Astrocyte (in vitro differentiated cells and primary cell): ENCODE measurements at regions not wholly inside any gene's neighbourhood (a gene's known extent, or its start where the extent isn't known, plus 50 kb on each side); places are given as distances from the start of the nearest gene placed in this dataset.

Experiments
- DNase-seq: peaks from one replicate; pipeline ENCODE4 v3.0.0-alpha.2; 2010; ENCODE audit warnings: low read depth
- FAIRE-seq: peaks from 2 replicates; lab custom pipeline; 2011; peaks lifted over from hg19 to GRCh38; lab: Jason Lieb, UNC
- H2AFZ ChIP-seq: 2 replicates; pipeline ENCODE4 v1.6.0; 2012; ENCODE audit warnings: low read depth, low read length, inconsistent platforms
- H3K27ac ChIP-seq: 2 replicates; pipeline ENCODE4 v1.5.1; 2011; ENCODE audit warnings: low read depth, low read length, inconsistent platforms
- H3K27me3 ChIP-seq: 2 replicates; pipeline ENCODE4 v1.6.0; 2011; ENCODE audit warnings: low read length, inconsistent platforms; ENCODE audit not compliant: insufficient read depth
- H3K36me3 ChIP-seq: 2 replicates; pipeline ENCODE4 v1.5.1; 2011; ENCODE audit warnings: low read length, inconsistent platforms; ENCODE audit not compliant: insufficient read depth
- H3K4me1 ChIP-seq: 2 replicates; pipeline ENCODE4 v1.5.1; 2011; ENCODE audit warnings: low read length, inconsistent platforms; ENCODE audit not compliant: insufficient read depth
- H3K4me2 ChIP-seq: 2 replicates; pipeline ENCODE4 v1.6.0; 2012; ENCODE audit warnings: low read length, inconsistent platforms
- H3K4me3 ChIP-seq: 2 replicates; pipeline ENCODE4 v1.5.1; 2011; ENCODE audit warnings: low read depth, mild to moderate bottlenecking, low read length, inconsistent platforms; ENCODE audit not compliant: insufficient read depth
- H3K79me2 ChIP-seq: 2 replicates; pipeline ENCODE4 v1.6.0; 2012; ENCODE audit warnings: mild to moderate bottlenecking, low read length, inconsistent platforms; ENCODE audit not compliant: insufficient read depth
- H3K9ac ChIP-seq: 2 replicates; pipeline ENCODE4 v1.6.0; 2012; ENCODE audit warnings: mild to moderate bottlenecking, low read length, inconsistent platforms
- H3K9me3 ChIP-seq: 2 replicates; pipeline ENCODE4 v1.5.1; 2012; ENCODE audit warnings: low read depth, mild to moderate bottlenecking, low read length, inconsistent platforms; ENCODE audit not compliant: insufficient read depth
- H4K20me1 ChIP-seq: 2 replicates; pipeline ENCODE4 v1.6.0; 2012; ENCODE audit warnings: low read length, inconsistent platforms; ENCODE audit not compliant: insufficient read depth
- H3K27ac Mint-ChIP-seq: one replicate; pipeline ENCODE4 v1.8.0; 2021; ENCODE audit warnings: mild to moderate bottlenecking, mixed read lengths; ENCODE audit not compliant: unreplicated experiment
- H3K27me3 Mint-ChIP-seq: one replicate; pipeline ENCODE4 v1.8.0; 2021; ENCODE audit warnings: low read depth, mixed read lengths; ENCODE audit not compliant: unreplicated experiment
- H3K36me3 Mint-ChIP-seq: one replicate; pipeline ENCODE4 v1.8.0; 2021; ENCODE audit warnings: low read depth, mixed read lengths; ENCODE audit not compliant: unreplicated experiment
- H3K4me1 Mint-ChIP-seq: one replicate; pipeline ENCODE4 v1.8.0; 2021; ENCODE audit warnings: low read depth, mixed read lengths; ENCODE audit not compliant: unreplicated experiment
- H3K4me3 Mint-ChIP-seq: one replicate; pipeline ENCODE4 v1.8.0; 2021; ENCODE audit warnings: mild to moderate bottlenecking, moderate library complexity, mixed read lengths; ENCODE audit not compliant: unreplicated experiment
- H3K9me3 Mint-ChIP-seq: one replicate; pipeline ENCODE4 v1.8.0; 2021; ENCODE audit warnings: mild to moderate bottlenecking, mixed read lengths; ENCODE audit not compliant: unreplicated experiment
- CTCF ChIP-seq: IDR thresholded peaks from 2 replicates; pipeline ENCODE4 v1.5.1; 2011; ENCODE audit warnings: low read depth, mild to moderate bottlenecking, inconsistent platforms, low read length, moderate library complexity; ENCODE audit not compliant: insufficient read depth
- EZH2 ChIP-seq: IDR thresholded peaks from 2 replicates; pipeline ENCODE4 v1.6.1; 2012; ENCODE audit warnings: mild to moderate bottlenecking, low read length, inconsistent platforms; ENCODE audit not compliant: insufficient read depth

- Histone ChIP-seq H3K27ac (no peak overlapping the region), H4K20me1 (no peaks in the 10 kb centered on the region), H3K4me3 (no peak overlapping the region), H3K4me1 (no peaks in the 10 kb centered on the region), H3K36me3 (no peaks in the 10 kb centered on the region), H3K9me3 (no peaks in the 10 kb centered on the region), H3K4me2 (no peak overlapping the region), H3K79me2 (no peaks in the 10 kb centered on the region), H2AFZ (no peak overlapping the region), H3K27me3 (no peaks in the 10 kb centered on the region), H3K9ac (no peak overlapping the region)
- TF ChIP-seq EZH2 (no peak), CTCF (no peak)
- no peak for DNase-seq
- Mint-ChIP-seq H3K4me3 (no peak overlapping the region), H3K27ac (no peak overlapping the region), H3K27me3 (peaks cover 4% of the 10 kb centered on the region), H3K4me1 (no peaks in the 10 kb centered on the region), H3K9me3 (no peaks in the 10 kb centered on the region), H3K36me3 (no peaks in the 10 kb centered on the region)
- FAIRE-seq: no peak
Observed at GRCh38 chr16:80447241-80447640, 93.6 kb upstream of the DYNLRB2 start.

GRCh38 chr16:80442779-80443178 is 98.0 kb upstream of the DYNLRB2 start:
- Histone ChIP-seq H3K4me3 (no peak overlapping the region), H3K79me2 (no peaks in the 10 kb centered on the region), H3K9ac (no peak overlapping the region), H3K4me1 (no peaks in the 10 kb centered on the region), H4K20me1 (no peaks in the 10 kb centered on the region), H3K27me3 (no peaks in the 10 kb centered on the region), H3K4me2 (no peak overlapping the region), H3K27ac (no peak overlapping the region), H3K36me3 (no peaks in the 10 kb centered on the region), H2AFZ (no peak overlapping the region), H3K9me3 (no peaks in the 10 kb centered on the region)
- H3K36me3 Mint-ChIP-seq: no peaks in the 10 kb centered on the region
- H3K4me1 Mint-ChIP-seq: no peaks in the 10 kb centered on the region
- no peak for DNase-seq
- no peak for FAIRE-seq
- peaks cover 10% of the 10 kb centered on the region for H3K27me3 Mint-ChIP-seq
- H3K9me3 Mint-ChIP-seq: peaks cover 3% of the 10 kb centered on the region
- no peak overlapping the region for H3K4me3 Mint-ChIP-seq
- TF ChIP-seq EZH2 (no peak), CTCF (no peak)
- no peak overlapping the region for H3K27ac Mint-ChIP-seq

- DNase-seq (no peak), FAIRE-seq (no peak)
- Histone ChIP-seq H3K27me3 (no peaks in the 10 kb centered on the region), H3K36me3 (no peaks in the 10 kb centered on the region), H3K4me3 (no peak overlapping the region), H3K4me2 (no peak overlapping the region), H3K79me2 (no peaks in the 10 kb centered on the region), H4K20me1 (no peaks in the 10 kb centered on the region), H3K9me3 (no peaks in the 10 kb centered on the region), H3K27ac (no peak overlapping the region), H3K4me1 (no peaks in the 10 kb centered on the region), H2AFZ (no peak overlapping the region), H3K9ac (no peak overlapping the region)
- H3K9me3 Mint-ChIP-seq: peaks cover 3% of the 10 kb centered on the region
- no peak overlapping the region for H3K27ac Mint-ChIP-seq
- H3K36me3 Mint-ChIP-seq: no peaks in the 10 kb centered on the region
- TF ChIP-seq CTCF (no peak), EZH2 (no peak)
- H3K4me3 Mint-ChIP-seq: no peak overlapping the region
- H3K27me3 Mint-ChIP-seq: peaks cover 10% of the 10 kb centered on the region
- H3K4me1 Mint-ChIP-seq: no peaks in the 10 kb centered on the region
Observed at GRCh38 chr16:80441935-80442334, 98.9 kb upstream of the DYNLRB2 start.
